Liver (tissue), 8 donors: ENCODE measurements at regions not wholly inside any gene's neighbourhood (a gene's known extent, or its start where the extent isn't known, plus 50 kb on each side); places are given as distances from the start of the nearest gene placed in this dataset.

Experiments used
- DNase-seq: peaks from one replicate; pipeline ENCODE4 v3.0.0-alpha.2; 2017; ENCODE audit warnings: low spot score
- H3K27ac ChIP-seq, 2 donors: one replicate each; pipeline ENCODE4 v1.7.0; 2013; ENCODE audit warnings: inconsistent platforms in 2 of 2, low read length in 2 of 2, control low read depth in 1 of 2, low read depth in 1 of 2, mild to moderate bottlenecking in 1 of 2
- H3K27me3 ChIP-seq, 4 donors: one replicate each; pipeline versions ENCODE4 v1.6.1 to v1.7.0; 2013; ENCODE audit warnings: low read length in 3 of 4, inconsistent platforms in 1 of 4, mild to moderate bottlenecking in 1 of 4, moderate library complexity in 1 of 4; ENCODE audit not compliant: control insufficient read depth in 4 of 4, insufficient read depth in 4 of 4
- H3K36me3 ChIP-seq, 4 donors: one replicate each; pipeline versions ENCODE4 v1.6.1 to v1.7.0; 2013; ENCODE audit warnings: low read length in 3 of 4, mild to moderate bottlenecking in 3 of 4, low read depth in 1 of 4, moderate library complexity in 1 of 4; ENCODE audit not compliant: control insufficient read depth in 4 of 4, insufficient read depth in 3 of 4
- H3K4me1 ChIP-seq, 4 donors: one replicate each; pipeline versions ENCODE4 v1.6.1 to v1.7.0; 2013; ENCODE audit warnings: low read length in 3 of 4, mild to moderate bottlenecking in 3 of 4, moderate library complexity in 1 of 4; ENCODE audit not compliant: control insufficient read depth in 4 of 4, insufficient read depth in 4 of 4
- H3K4me3 ChIP-seq, 3 donors: one replicate each; pipeline versions ENCODE4 v1.6.1 to v1.7.0; 2013; ENCODE audit warnings: low read length in 3 of 3, control low read depth in 1 of 3, low read depth in 1 of 3, mild to moderate bottlenecking in 1 of 3
- H3K9ac ChIP-seq, 2 donors: one replicate each; pipeline ENCODE4 v1.7.0; 2013; ENCODE audit warnings: low read length in 2 of 2, mild to moderate bottlenecking in 2 of 2, moderate library complexity in 2 of 2, control low read depth in 1 of 2, low read depth in 1 of 2
- H3K9me3 ChIP-seq, 4 donors: one replicate each; pipeline versions ENCODE4 v1.6.1 to v1.7.0; 2013; ENCODE audit warnings: low read length in 3 of 4; ENCODE audit not compliant: control insufficient read depth in 4 of 4
- EGR1 ChIP-seq, 2 donors: IDR thresholded peaks; 2 replicates each; pipeline ENCODE4 v1.6.1; 2016 to 2018; ENCODE audit warnings: antibody characterized with exemption in 2 of 2, low read depth in 2 of 2
- FOXA1 ChIP-seq: IDR thresholded peaks from 2 replicates; pipeline ENCODE4 v1.6.1; 2016; ENCODE audit warnings: antibody characterized with exemption
- FOXA2 ChIP-seq: IDR thresholded peaks from 2 replicates; pipeline ENCODE4 v1.6.1; 2016; ENCODE audit warnings: antibody characterized with exemption
- GABPA ChIP-seq, 2 donors: IDR thresholded peaks in 1 of 2; conservative IDR thresholded peaks in 1 of 2; 2 replicates each; pipeline ENCODE4 v1.6.1; 2016; ENCODE audit warnings: antibody characterized with exemption in 2 of 2, mild to moderate bottlenecking in 1 of 2, moderate library complexity in 1 of 2
- HNF4G ChIP-seq: IDR thresholded peaks from 2 replicates; pipeline ENCODE4 v1.6.1; 2016; ENCODE audit warnings: antibody characterized with exemption
- MAX ChIP-seq: IDR thresholded peaks from 2 replicates; pipeline ENCODE4 v1.6.1; 2016; ENCODE audit warnings: antibody characterized with exemption
- RAD21 ChIP-seq, 2 donors: IDR thresholded peaks; 2 replicates each; pipeline ENCODE4 v1.6.1; 2016; ENCODE audit warnings: antibody characterized with exemption in 2 of 2, mild to moderate bottlenecking in 2 of 2
- RXRA ChIP-seq, 2 donors: IDR thresholded peaks; 2 replicates each; pipeline ENCODE4 v1.6.1; 2017 to 2018; ENCODE audit warnings: antibody characterized with exemption in 2 of 2, mild to moderate bottlenecking in 1 of 2
- SP1 ChIP-seq: IDR thresholded peaks from 2 replicates; pipeline ENCODE4 v1.6.1; 2018; ENCODE audit warnings: antibody characterized with exemption, mild to moderate bottlenecking
- TAF1 ChIP-seq: conservative IDR thresholded peaks from 2 replicates; pipeline ENCODE4 v1.6.1; 2016; ENCODE audit warnings: antibody characterized with exemption, mild to moderate bottlenecking
- YY1 ChIP-seq: IDR thresholded peaks from 2 replicates; pipeline ENCODE4 v1.6.1; 2016; ENCODE audit warnings: antibody characterized with exemption, mild to moderate bottlenecking
- WGBS: extraction: QIAGEN DNeasy Blood & Tissue Kit; methylation state at CpG from one replicate; pipeline ENCODE4 v1.1.7; 2013; 5-methylcytosine and 5-hydroxymethylcytosine counted together
- TF ChIP-seq, protein P1 (sequence below): IDR thresholded peaks from 2 replicates; pipeline ENCODE4 v1.6.1; 2016; ENCODE audit warnings: antibody characterized with exemption
- TF ChIP-seq, protein P2 (sequence below): fragments of 150-350 bp; IDR thresholded peaks from 2 replicates; pipeline ENCODE4 v1.5.1; 2017; ENCODE audit warnings: improper control_type of control experiment, low read depth, low read length; ENCODE audit not compliant: missing input control
- TF ChIP-seq, protein P3 (sequence below): IDR thresholded peaks from 2 replicates; pipeline ENCODE4 v1.6.1; 2016; ENCODE audit warnings: antibody characterized with exemption
- TF ChIP-seq, protein P4 (sequence below): IDR thresholded peaks from 2 replicates; pipeline ENCODE4 v1.6.1; 2016; ENCODE audit warnings: antibody characterized with exemption, mild to moderate bottlenecking
- donor health status: healthy.
- donor health status: healthy.
- donor health status: healthy.
- donor health status: healthy.
- donor health status: healthy.

- Histone ChIP-seq H3K27ac (no peak overlapping the region), H3K36me3 (no peaks in the 10 kb centered on the region), H3K27me3 (no peaks in the 10 kb centered on the region), H3K4me1 (no peaks in the 10 kb centered on the region), H3K9me3 (no peaks in the 10 kb centered on the region), H3K9ac (no peak overlapping the region), H3K4me3 (no peak overlapping the region)
- WGBS: 53% methylated on average over 2 of the region's 2 CpGs
- TF ChIP-seq GABPA (IDR thresholded peaks at IDR 0.05 in 1 of 2, conservative IDR thresholded peaks at IDR 0.05 in 1 of 2): no peak
- TF ChIP-seq RAD21 (IDR thresholded peaks at IDR 0.05): no peak
- TF ChIP-seq FOXA1: no peak
- DNase-seq: no peak
Observed at GRCh38 chr5:136720674-136721073, 355.3 kb upstream of the TRPC7 start.

DNA sequence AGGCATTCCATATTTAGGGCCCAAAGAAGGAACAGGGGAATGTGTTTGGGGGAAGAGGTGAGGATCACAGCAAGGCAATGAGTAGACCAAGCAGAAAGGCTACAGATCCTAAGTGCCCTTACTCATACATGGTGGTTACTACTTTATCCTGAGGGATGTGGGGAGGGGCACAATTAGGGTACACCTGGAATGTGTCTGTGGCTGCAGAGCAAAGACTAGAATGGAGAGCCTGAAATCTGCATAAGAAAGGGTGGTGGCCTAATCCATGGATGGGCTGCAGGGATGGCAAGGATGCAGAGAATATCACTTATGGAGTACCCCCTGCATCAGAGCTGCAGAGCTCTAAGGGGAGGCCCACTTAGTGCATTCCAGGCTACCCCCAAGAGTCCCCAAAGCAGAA, 352.6 kb upstream of the TRPC7 start:
- no peak overlapping the region for H3K9ac ChIP-seq
- TF ChIP-seq YY1 (no peak), FOXA1 (no peak), FOXA2 (no peak), RXRA (IDR thresholded peaks at IDR 0.05) (no peak), GABPA (IDR thresholded peaks at IDR 0.05 in 1 of 2, conservative IDR thresholded peaks at IDR 0.05 in 1 of 2) (no peak), EGR1 (IDR thresholded peaks at IDR 0.05; ENCODE audit: low read depth in 2 of 2) (no peak), TAF1 (no peak), RAD21 (IDR thresholded peaks at IDR 0.05) (no peak), SP1 (no peak), HNF4G (no peak), MAX (no peak)
- TF ChIP-seq, protein P1, sequence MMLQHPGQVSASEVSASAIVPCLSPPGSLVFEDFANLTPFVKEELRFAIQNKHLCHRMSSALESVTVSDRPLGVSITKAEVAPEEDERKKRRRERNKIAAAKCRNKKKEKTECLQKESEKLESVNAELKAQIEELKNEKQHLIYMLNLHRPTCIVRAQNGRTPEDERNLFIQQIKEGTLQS: no peak
- TF ChIP-seq, protein P2, sequence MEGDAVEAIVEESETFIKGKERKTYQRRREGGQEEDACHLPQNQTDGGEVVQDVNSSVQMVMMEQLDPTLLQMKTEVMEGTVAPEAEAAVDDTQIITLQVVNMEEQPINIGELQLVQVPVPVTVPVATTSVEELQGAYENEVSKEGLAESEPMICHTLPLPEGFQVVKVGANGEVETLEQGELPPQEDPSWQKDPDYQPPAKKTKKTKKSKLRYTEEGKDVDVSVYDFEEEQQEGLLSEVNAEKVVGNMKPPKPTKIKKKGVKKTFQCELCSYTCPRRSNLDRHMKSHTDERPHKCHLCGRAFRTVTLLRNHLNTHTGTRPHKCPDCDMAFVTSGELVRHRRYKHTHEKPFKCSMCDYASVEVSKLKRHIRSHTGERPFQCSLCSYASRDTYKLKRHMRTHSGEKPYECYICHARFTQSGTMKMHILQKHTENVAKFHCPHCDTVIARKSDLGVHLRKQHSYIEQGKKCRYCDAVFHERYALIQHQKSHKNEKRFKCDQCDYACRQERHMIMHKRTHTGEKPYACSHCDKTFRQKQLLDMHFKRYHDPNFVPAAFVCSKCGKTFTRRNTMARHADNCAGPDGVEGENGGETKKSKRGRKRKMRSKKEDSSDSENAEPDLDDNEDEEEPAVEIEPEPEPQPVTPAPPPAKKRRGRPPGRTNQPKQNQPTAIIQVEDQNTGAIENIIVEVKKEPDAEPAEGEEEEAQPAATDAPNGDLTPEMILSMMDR: no peak
- TF ChIP-seq, protein P3, sequence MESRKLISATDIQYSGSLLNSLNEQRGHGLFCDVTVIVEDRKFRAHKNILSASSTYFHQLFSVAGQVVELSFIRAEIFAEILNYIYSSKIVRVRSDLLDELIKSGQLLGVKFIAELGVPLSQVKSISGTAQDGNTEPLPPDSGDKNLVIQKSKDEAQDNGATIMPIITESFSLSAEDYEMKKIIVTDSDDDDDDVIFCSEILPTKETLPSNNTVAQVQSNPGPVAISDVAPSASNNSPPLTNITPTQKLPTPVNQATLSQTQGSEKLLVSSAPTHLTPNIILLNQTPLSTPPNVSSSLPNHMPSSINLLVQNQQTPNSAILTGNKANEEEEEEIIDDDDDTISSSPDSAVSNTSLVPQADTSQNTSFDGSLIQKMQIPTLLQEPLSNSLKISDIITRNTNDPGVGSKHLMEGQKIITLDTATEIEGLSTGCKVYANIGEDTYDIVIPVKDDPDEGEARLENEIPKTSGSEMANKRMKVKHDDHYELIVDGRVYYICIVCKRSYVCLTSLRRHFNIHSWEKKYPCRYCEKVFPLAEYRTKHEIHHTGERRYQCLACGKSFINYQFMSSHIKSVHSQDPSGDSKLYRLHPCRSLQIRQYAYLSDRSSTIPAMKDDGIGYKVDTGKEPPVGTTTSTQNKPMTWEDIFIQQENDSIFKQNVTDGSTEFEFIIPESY: no peak
- TF ChIP-seq, protein P4, sequence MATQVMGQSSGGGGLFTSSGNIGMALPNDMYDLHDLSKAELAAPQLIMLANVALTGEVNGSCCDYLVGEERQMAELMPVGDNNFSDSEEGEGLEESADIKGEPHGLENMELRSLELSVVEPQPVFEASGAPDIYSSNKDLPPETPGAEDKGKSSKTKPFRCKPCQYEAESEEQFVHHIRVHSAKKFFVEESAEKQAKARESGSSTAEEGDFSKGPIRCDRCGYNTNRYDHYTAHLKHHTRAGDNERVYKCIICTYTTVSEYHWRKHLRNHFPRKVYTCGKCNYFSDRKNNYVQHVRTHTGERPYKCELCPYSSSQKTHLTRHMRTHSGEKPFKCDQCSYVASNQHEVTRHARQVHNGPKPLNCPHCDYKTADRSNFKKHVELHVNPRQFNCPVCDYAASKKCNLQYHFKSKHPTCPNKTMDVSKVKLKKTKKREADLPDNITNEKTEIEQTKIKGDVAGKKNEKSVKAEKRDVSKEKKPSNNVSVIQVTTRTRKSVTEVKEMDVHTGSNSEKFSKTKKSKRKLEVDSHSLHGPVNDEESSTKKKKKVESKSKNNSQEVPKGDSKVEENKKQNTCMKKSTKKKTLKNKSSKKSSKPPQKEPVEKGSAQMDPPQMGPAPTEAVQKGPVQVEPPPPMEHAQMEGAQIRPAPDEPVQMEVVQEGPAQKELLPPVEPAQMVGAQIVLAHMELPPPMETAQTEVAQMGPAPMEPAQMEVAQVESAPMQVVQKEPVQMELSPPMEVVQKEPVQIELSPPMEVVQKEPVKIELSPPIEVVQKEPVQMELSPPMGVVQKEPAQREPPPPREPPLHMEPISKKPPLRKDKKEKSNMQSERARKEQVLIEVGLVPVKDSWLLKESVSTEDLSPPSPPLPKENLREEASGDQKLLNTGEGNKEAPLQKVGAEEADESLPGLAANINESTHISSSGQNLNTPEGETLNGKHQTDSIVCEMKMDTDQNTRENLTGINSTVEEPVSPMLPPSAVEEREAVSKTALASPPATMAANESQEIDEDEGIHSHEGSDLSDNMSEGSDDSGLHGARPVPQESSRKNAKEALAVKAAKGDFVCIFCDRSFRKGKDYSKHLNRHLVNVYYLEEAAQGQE: no peak
- no peak overlapping the region for H3K27ac ChIP-seq
- H3K27me3 ChIP-seq: no peaks in the 10 kb centered on the region
- H3K36me3 ChIP-seq: no peaks in the 10 kb centered on the region
- no peaks in the 10 kb centered on the region for H3K4me1 ChIP-seq
- H3K4me3 ChIP-seq: no peak overlapping the region
- no peak for DNase-seq
- no peaks in the 10 kb centered on the region for H3K9me3 ChIP-seq
